Stomach (tissue), 8 donors: ENCODE measurements at regions not wholly inside any gene's neighbourhood (a gene's known extent, or its start where the extent isn't known, plus 50 kb on each side); places are given as distances from the start of the nearest gene placed in this dataset.

Source experiments
- DNase-seq, 2 donors: peaks; one replicate each; pipeline versions ENCODE4 v3.0.0 to v3.0.0-alpha.2; 2013 to 2019
- H3K27ac ChIP-seq, 5 donors: fragments of 200-600 bp in 4 of 5; sonication (generic) in 4 of 5; one replicate each; pipeline ENCODE4 v1.5.1; 2013 to 2019; ENCODE audit warnings: mild to moderate bottlenecking in 1 of 5, moderate library complexity in 1 of 5
- H3K27me3 ChIP-seq, 3 donors: fragments of 200-600 bp; sonication (generic); one replicate each; pipeline ENCODE4 v1.5.1; 2017 to 2019; ENCODE audit warnings: mixed run types in 1 of 3
- H3K36me3 ChIP-seq, 4 donors: fragments of 200-600 bp; sonication (generic); 1 replicate in 3 of 4; 2 replicates in 1 of 4; pipeline ENCODE4 v1.5.1; 2016 to 2019
- H3K4me1 ChIP-seq, 4 donors: fragments of 200-600 bp; sonication (generic); one replicate each; pipeline ENCODE4 v1.5.1; 2016 to 2019
- H3K4me3 ChIP-seq, 4 donors: fragments of 200-600 bp; sonication (generic) in 3 of 4; one replicate each; pipeline ENCODE4 v1.5.1; 2016 to 2019; ENCODE audit warnings: mild to moderate bottlenecking in 1 of 4
- H3K9me3 ChIP-seq, 4 donors: fragments of 200-600 bp; sonication (generic); one replicate each; pipeline ENCODE4 v1.5.1; 2016 to 2019
- EP300 ChIP-seq: sonication (generic); formaldehyde crosslinking; IDR thresholded peaks from one replicate; pipeline ENCODE4 v1.6.1; 2017; ENCODE audit warnings: antibody characterized with exemption
- POLR2A ChIP-seq, 4 donors: fragments of 450-650 bp; IDR thresholded peaks; one replicate each; pipeline ENCODE4 v1.6.1; 2016; ENCODE audit warnings: antibody characterized with exemption in 4 of 4, control low read depth in 2 of 4, mild to moderate bottlenecking in 1 of 4, moderate library complexity in 1 of 4
- POLR2AphosphoS5 ChIP-seq, 3 donors: sonication (generic); formaldehyde crosslinking; IDR thresholded peaks; one replicate each; pipeline ENCODE4 v1.6.1; 2016; ENCODE audit warnings: antibody characterized with exemption in 3 of 3
- WGBS, 5 donors: extraction: QIAGEN DNeasy Blood & Tissue Kit in 3 of 5; methylation state at CpG; one replicate each; pipeline versions ENCODE4 v1.1.5 to v1.1.7; 2013 to 2018; 5-methylcytosine and 5-hydroxymethylcytosine counted together
- intact Hi-C: fragments of 100-400 bp; cut with DNase I; formaldehyde crosslinking; loops from one replicate; pipeline ENCODE4 v1.15.1; 2023; ENCODE audit warnings: low total_unique reads
- TF ChIP-seq, protein P1 (sequence below), 7 experiments: fragments of 450-650 bp in 4 of 7; fragments of 200-600 bp in 3 of 7; sonication (generic) in 3 of 7; IDR thresholded peaks; one replicate each; pipeline ENCODE4 v1.5.1; 2016 to 2019; ENCODE audit warnings: antibody characterized with exemption in 7 of 7, control low read depth in 2 of 7, mild to moderate bottlenecking in 1 of 7
- donor health status: healthy with polysubstance abuse.
- donor health status: Bipolar disorder and iron deficiency.
- donor health status: healthy.

DNA sequence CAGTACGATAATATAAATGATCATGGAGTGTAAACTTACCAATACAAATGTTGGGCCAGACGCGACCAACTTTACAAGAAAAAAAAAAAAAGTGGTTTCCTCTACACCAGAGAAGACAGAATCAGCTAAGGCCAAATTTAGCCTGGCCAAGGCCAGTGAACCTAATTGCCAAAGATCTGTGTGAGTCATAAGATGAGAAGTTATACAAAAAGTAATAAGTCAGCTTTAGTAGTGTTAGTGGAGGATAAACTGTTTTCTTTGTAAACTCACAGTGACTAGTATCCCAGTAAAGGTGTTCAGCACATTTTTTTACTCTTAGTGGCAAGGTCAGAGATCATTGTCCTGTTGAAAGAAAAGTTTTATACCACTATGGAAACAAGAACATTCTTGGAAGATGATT lies 531.4 kb upstream of the TECRL start:
- Histone ChIP-seq H3K36me3 (no peaks in the 10 kb centered on the region), H3K4me3 (no peak overlapping the region), H3K4me1 (no peaks in the 10 kb centered on the region), H3K27me3 (no peaks in the 10 kb centered on the region), H3K9me3 (peaks cover 0 to 13% (median 0%) of the 10 kb centered on the region in 4 donors), H3K27ac (no peak overlapping the region)
- WGBS, 5 donors, result 77 to 94% (median 85%) methylated on average over 3 of the region's 3 CpGs
- intact Hi-C loops, result no loop called here
- TF ChIP-seq POLR2AphosphoS5 (IDR thresholded peaks at IDR 0.05), result no peak
- TF ChIP-seq, protein P1, sequence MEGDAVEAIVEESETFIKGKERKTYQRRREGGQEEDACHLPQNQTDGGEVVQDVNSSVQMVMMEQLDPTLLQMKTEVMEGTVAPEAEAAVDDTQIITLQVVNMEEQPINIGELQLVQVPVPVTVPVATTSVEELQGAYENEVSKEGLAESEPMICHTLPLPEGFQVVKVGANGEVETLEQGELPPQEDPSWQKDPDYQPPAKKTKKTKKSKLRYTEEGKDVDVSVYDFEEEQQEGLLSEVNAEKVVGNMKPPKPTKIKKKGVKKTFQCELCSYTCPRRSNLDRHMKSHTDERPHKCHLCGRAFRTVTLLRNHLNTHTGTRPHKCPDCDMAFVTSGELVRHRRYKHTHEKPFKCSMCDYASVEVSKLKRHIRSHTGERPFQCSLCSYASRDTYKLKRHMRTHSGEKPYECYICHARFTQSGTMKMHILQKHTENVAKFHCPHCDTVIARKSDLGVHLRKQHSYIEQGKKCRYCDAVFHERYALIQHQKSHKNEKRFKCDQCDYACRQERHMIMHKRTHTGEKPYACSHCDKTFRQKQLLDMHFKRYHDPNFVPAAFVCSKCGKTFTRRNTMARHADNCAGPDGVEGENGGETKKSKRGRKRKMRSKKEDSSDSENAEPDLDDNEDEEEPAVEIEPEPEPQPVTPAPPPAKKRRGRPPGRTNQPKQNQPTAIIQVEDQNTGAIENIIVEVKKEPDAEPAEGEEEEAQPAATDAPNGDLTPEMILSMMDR (IDR thresholded peaks at IDR 0.05), result no peak
- DNase-seq, result no peak

DNA sequence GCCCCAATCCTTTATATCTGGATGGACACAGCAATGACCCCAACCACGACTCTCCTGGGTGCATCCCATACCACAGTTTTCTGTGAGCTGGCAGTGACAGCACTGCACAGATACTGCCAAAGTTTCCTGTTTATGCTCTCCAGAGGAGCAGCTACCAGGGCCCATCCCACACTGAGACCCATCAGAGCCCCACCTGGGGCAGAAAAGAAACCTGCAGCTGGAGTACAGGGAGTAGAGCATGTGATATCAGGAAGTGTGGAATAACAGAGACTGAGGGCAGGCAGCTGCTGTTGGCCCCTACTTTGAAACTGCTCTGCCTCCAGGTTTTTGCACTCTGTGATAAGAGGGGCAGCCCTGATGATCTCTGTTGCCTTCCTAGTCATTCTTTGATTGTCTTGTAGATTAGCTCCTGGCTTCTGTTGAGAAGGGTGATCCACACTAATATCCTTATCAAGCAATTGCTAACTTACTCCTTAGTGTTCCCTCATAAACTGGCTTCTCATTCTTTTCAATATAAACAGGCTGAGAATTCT lies 526.3 kb upstream of the TECRL start:
- Histone ChIP-seq H3K4me3 (no peak overlapping the region), H3K9me3 (peaks cover 0 to 20% (median 3%) of the 10 kb centered on the region in 4 donors), H3K4me1 (no peaks in the 10 kb centered on the region), H3K27ac (no peak overlapping the region), H3K36me3 (no peaks in the 10 kb centered on the region), H3K27me3 (no peaks in the 10 kb centered on the region)
- TF ChIP-seq, protein P1 (IDR thresholded peaks at IDR 0.05), result no peak
- TF ChIP-seq EP300 (no peak), POLR2A (IDR thresholded peaks at IDR 0.05) (no peak), POLR2AphosphoS5 (IDR thresholded peaks at IDR 0.05) (no peak)
- no peak for DNase-seq
- intact Hi-C loops, result no loop called here
- WGBS, 5 donors, result 56 to 71% (median 62%) methylated on average over 1 of the region's 1 CpG

DNA sequence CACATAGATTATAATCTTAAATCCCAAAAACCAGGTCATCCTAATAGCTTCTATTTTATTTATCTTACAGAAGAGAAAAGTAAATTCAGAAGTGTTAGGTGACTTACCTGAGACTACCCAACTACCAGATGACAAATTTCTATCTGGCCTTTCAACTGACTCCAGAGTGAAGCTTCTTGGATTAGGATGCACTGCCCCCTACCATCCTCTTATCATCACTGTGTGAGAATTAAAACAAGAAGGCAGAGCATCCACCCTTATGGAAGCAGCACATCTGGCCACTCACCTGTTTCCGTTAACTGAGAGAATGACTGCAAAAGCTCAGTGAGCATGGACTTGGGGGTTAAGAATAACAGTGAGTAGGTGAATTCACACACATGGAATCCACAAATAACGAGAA lies 502.6 kb upstream of the TECRL start:
- TF ChIP-seq POLR2A (IDR thresholded peaks at IDR 0.05) (no peak), POLR2AphosphoS5 (IDR thresholded peaks at IDR 0.05) (no peak), EP300 (no peak)
- TF ChIP-seq, protein P1 (IDR thresholded peaks at IDR 0.05), result no peak
- DNase-seq, result no peak
- Histone ChIP-seq H3K9me3 (peaks cover 0 to 10% (median 0%) of the 10 kb centered on the region in 4 donors), H3K27ac (no peak overlapping the region), H3K4me1 (no peaks in the 10 kb centered on the region), H3K27me3 (no peaks in the 10 kb centered on the region), H3K4me3 (no peak overlapping the region), H3K36me3 (no peaks in the 10 kb centered on the region)
- 52 to 59% (median 53%) methylated on average over 2 of the region's 2 CpGs for WGBS, 5 donors
- intact Hi-C loops, result no loop called here

DNA sequence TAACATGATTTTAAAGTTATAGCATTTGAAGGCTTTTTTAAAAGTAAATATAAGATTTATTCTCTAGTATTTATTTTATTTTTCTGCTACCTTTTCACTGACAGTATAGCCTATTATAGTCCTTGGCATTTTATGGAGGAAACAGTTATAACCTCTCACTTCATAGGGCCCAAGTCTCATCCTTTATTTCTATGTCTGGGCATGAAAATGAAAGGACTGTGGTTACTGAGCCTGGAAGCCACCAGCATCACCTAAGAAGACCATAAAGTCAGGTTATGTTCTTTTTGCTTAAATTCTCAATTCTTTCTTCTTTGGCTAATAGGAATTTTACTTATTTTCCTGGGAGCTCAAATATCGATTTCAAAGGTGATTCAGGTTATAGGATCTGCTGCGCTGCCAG lies 494.7 kb upstream of the TECRL start:
- Histone ChIP-seq H3K27ac (no peak overlapping the region), H3K4me3 (no peak overlapping the region), H3K27me3 (no peaks in the 10 kb centered on the region), H3K9me3 (no peaks in the 10 kb centered on the region), H3K4me1 (no peaks in the 10 kb centered on the region), H3K36me3 (no peaks in the 10 kb centered on the region)
- intact Hi-C loops, result no loop called here
- WGBS, 5 donors, result 80 to 92% (median 86%) methylated on average over 2 of the region's 2 CpGs
- TF ChIP-seq EP300 (no peak), POLR2A (IDR thresholded peaks at IDR 0.05) (no peak), POLR2AphosphoS5 (IDR thresholded peaks at IDR 0.05) (no peak)
- TF ChIP-seq, protein P1 (IDR thresholded peaks at IDR 0.05), result no peak
- DNase-seq, result no peak
